ENCODE measurements at regions not wholly inside any gene's neighbourhood (a gene's known extent, or its start where the extent isn't known, plus 50 kb on each side); places are given as distances from the start of the nearest gene placed in this dataset.

DNA sequence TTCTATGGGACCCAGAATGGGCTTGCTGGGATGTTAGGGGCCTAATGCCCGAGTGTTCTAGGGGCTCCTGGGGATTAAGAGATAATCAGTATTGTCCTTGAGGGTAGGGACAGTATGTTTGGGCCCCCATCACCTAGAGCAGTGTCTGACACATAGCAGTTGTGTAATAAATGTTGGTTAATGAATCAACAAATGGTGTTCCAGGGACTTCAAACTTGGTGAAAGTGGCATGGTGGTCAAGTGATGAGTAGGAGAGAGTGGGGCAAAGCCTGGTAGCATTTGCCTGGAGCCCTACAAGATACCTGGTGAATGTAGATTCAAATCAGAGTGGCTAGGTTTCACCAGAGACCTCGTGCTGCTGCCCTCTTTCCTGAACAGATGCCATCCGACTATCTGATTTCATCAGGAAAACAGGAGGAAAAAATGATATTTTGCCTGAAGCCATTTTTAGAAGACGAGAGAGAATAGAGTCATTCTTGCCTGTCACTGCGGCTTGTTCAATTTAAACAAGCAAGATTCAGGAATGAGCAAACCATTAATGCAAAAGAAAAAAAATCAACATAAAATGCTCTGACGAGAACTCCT lies 117.3 kb downstream of the RPL22L1 start:
- no peak for DNase-seq (ENCODE audit: low read depth)

DNA sequence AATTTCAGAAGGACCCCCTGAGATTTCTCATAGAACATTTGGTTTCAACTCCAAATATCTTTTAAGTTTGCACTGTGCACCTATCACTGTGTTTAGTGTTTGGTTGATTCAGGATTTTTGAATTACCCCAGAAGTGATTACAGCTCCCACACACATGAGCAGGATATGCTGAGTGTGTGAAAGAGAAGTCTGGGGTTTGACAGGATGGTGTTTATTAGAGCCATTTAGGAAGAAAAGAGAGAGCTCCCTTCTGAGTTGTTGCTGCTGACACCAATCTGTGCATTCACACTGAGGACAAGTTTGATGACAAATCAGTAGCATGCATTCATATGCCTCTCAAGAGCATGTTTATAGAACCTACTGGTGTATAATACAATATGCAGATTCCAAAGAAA lies 118.1 kb downstream of the RPL22L1 start:
- no peak for DNase-seq (ENCODE audit: low read depth)

DNA sequence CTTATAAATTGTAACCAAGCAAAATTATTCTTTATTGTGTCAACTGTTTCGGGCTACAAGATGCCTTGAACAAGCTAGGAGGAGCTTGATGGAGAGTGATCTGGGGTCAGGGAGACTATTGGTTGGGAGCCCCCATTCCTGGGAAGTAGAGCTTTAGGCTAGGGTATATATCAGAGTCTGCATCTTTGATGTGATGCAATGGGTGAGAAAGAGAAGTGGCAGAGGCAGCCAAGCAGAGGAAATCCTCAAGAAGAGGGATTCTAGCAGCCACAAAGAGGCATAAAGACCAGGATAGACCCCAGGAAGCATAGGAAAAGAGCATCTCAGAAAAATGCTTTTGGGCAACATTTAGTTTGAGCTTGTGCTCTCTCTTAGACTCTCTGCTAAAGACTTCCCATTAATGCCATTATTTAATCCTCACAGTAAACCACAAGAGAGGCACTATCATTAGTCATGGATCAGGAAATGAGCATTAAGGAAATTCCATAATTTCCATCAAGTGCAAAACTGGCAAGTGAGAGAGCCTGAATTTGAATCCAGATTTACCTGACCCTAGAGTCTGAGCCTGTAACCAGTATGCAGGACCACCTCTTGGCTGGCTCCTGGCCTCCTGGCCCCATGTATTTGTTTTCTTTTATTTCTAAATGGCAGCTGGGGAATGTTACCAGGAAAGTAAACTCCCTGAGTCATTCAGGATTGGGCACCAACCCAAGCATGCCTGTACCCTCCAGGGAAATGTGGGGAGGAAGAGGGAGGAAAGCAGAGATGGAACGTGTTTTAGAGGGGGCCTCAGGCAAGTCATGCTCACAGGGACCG lies 118.7 kb downstream of the RPL22L1 start:
- no peak for DNase-seq (ENCODE audit: low read depth)

DNA sequence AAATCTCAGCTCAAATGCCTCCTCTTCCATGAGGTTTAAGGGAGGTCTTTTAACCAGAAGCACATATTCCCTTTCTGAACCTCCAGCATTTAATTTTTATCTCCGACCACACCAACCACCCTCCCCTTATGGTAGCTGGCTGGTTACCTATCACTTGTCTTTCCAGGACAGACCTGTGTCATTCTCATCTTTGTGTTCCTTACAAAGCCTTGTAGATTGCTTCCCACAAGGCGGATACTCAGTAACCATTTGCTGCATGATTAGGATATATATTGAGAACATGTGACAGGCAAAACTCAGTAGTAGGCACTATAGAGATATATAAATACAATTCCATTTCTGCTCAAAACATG lies 119.5 kb downstream of the RPL22L1 start:
- no peak for DNase-seq (ENCODE audit: low read depth)

DNA sequence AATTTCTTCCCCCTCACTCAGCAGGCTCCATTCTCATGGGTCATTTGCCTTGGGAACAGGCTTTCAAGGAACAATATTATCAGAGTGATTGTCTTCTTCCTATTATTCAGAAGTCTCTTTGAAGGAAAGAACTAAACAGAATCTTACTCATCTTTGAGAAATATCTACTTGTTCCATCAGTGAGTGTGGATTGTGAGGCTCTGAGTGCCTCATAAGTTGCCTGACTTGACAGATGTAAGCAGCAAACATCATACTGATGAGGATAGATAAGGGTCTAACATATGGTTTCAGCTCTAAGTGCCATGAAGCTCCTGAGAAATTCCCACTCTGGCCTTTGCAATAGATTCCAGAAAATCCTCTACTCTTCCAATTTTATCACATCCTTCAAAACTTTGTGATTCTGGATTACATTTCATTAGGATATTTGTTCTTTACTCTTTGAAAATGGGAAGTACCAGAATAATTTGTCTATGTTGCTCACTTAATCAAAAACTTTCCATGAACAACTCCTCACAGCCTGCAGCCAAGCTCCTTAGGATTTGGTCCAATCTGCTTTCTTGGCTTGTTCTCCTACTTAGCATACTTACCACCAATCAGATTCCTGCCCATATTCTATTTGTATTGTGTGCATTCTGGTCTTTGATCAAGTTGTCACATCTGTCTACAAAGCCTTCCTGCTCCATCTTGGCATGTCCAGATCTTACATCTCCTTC lies 120.1 kb downstream of the RPL22L1 start:
- DNase-seq (ENCODE audit: low read depth), result no peak

DNA sequence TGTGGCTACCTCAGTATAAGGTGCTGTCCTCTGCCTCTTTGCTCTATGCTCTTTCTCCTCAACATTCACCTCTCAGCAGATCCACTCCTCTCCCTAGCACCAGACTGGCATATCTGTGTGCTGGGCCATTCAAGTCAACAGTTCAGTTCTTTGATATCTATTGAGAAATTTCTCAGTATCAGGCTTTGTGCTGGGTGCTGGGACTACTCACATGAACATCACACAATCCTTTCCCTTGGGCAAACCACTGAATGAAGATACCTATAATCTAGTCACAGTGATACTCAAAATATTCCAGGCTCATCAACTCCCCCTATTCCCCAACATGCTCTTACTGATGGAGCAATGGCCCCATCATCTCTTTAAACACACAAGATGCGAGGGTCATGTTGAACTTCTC lies 120.8 kb downstream of the RPL22L1 start:
- DNase-seq (ENCODE audit: low read depth), result no peak

DNA sequence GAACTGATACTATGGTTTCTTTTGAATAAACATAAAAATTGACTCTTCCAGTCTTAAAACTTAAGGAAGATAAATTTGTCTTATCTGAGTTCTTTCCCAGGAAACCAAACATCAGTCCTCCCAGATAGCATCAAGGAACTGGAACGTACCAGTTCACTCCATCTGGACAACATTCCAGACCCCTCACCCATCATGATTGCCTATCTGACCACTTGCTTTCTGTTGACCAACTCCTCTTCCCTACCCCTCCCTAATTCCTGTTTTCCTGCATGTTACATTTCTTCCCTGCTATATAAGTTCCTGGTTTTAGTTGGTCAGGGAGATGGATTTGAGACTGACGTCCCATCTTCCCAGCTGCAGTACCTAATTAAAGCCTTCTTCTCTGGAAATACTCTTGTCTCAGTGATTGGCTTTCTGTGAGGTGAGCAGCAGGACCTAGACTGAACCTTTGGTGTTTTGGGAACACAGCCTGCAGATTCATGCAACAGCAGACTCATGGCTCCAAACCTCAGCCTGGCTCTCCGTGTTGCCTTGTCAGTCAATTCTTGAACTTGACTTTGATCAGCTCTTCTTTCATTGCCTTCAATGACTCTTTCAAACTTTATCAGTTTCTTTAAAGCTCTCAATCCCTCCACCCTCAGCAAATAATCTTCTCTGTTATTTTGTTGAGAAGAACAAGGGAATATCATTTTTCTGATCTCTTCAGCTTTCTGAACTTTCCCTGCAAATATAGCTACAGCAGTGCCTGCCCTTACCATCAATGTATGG lies 123.6 kb downstream of the RPL22L1 start:
- no peak for DNase-seq (ENCODE audit: low read depth)

DNA sequence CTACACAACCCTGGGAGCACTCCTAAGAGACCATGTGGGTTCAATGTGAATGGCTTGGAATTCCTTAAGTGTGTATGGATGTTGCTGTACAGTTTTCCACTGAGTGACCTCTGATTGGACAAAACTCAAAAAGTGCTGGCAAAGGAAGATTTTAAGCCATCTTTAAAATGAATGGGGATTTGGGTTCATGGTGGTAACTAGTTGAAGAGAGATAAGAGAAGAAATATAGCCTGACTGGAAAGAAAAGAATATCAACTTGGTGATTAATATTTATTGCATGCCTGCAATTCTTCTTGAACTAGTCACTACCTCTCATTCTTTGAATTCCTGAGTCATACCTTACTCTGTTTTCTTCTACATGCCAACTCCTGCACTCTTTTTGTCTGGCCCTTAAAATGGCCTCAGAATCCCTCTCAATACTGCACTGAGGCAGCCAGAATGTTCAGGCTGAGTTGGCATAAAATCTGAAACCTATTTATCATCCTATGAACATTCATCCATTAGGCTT lies 124.7 kb downstream of the RPL22L1 start:
- DNase-seq (ENCODE audit: low read depth), result no peak

DNA sequence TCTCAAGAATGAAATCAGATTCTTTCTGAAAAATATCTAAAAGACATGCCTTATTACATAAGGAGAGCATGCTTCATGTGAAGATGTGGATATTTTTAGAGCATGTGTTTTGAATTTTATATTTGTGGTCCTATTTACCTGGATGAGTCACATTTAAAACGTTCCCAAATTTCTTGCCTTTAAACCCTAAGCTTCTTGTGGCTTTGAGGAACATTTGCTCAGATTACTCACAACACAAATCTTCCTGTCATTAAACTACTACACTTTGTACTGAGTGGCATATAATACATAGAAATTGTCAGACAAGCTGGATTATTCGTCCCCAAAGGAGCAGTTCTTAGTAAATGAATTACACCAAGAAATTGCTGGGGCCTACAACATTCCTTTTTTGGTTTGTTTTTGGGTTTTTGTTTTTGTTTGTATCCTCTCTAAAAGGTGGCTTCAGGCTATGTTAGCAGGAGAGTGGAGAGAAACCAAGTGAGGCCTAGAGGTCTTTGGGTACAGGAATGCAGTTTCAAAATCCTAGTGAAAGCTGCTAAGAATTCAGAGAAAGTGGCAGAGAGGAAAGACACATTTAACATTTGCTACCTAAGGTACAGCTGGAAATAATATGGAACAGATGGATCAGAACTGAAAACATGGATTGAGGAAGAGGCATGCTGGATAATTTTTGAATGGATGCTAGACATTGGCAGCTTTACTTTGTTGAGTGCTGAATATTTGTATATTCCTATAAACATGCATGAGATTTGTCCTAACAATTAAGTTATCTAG lies 128.1 kb downstream of the RPL22L1 start:
- DNase-seq (ENCODE audit: low read depth), result no peak

DNA sequence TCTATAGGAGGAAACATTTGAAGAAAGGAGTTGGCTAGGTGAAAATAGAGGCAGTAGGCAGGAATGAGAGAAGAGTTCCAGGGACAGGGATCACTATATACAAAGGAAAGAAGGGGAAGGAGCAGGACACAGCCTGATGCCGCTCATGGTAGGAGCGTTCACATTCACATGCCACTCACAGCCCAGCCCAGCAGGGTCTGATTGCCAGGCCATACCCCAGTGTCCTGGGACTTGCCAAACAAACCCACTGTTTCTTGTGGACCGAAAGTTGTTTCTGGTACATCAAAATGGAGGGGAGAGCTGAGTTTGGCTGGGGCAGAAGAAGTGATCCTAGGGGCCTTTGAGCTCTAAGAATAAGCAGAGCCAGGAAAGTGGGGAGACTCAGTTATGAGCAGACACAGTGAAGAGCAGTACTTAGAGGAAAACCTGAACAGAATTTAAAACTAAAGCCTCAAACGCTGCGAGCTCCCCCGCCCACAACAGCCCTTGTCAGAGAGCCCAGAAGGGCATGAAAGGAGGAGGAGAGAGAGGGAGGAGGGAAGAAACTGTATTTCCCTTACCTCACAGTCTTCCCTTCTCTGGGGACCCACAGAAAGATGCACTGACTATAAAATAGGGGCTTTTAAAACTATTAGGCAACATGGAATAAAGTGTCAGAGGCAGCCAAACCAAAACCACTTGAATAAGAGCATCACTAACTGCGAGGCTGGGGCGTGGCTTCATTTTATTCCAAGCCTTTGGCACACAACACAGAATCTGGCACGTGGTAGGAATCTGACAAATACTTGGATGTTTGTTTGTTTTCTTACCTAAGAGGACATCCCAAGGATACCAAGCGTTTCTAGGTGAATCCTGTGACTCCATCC lies 129.0 kb downstream of the RPL22L1 start:
- no peak for DNase-seq (ENCODE audit: low read depth)

DNA sequence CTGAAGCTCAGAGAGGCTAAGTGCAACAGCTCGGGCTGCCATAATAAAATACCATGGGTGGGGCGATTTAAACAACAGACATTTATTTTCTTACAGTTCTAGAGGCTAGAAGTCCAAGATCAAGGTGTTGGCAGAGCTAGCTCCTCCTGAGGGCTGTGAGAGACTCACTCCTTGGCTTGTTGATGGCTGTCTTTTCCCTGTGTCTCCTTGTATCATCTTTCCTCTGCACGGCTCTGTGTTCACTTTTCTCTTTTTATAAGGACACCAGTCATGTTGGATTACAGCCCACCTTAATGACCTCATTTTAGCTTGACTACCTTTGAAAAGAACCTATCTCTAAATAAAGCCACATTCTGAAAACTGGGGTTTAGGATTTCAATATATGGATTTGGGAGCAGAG lies 129.7 kb downstream of the RPL22L1 start:
- DNase-seq (ENCODE audit: low read depth), result no peak

DNA sequence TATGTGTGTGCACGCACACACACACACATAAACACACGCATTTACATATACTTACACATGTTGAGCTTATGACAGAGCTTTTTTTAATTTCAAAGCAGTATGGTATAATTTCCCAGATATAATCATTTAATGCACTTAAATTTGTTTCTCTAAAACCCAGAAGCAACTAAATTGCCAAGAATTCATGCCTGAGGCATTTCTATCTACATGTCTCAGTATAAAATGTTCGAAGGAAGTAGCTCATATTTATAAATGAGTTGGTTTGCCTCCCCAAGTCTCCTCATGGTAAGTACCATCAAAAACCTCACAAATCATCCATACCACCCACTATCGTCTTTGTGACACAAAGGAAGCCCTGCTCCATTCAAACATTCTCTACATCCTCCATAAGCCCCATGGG lies 130.6 kb downstream of the RPL22L1 start:
- no peak for DNase-seq (ENCODE audit: low read depth)

DNA sequence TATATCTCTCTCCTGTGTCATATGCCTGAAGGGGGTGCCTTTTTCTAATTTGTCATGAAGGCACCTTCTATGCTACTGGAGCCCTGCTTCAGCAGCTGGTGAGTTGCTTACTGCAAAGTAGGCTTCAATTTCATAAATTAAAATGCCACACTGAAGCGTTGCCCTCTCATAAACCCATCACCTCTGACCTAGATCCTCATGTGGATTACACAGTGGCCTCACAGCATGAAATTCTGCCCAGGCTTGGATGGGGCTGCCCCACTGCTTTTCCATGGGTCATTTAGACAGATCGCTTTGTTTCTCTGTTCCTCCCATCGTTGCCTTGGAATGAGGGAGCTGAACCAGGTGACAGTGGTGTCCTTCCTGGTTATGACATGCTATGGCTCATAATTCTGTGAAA lies 131.2 kb downstream of the RPL22L1 start:
- no peak for DNase-seq (ENCODE audit: low read depth)

DNA sequence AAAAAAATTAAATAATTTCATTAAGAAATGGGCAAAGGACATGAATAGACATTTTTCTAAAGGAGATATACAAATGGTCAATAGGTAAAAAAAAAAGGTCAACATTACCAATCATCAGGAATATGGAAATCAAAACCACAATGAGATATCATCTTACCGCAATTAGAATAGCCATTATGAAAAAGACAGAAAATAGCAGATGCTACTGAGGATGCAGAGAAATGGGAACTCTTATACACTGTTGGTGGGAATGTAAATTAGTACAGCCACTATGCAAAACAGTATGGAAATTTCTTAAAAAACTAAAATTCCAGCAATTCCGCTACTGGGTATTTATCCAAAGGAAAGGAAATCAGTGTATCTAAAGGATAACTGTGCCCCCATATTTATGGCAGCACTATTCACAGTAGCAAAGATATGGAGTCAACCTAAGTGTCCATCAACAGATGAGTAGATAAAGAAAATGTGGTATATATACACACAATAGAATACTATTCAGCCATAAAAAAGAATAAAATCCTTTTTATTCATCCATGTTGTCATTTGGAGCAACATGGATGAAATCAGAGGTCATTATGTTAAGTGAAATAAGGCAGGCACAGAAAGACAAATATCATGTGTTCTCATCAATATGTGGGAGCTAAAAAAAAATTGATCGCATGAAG lies 132.4 kb downstream of the RPL22L1 start:
- no peak for DNase-seq (ENCODE audit: low read depth)

DNA sequence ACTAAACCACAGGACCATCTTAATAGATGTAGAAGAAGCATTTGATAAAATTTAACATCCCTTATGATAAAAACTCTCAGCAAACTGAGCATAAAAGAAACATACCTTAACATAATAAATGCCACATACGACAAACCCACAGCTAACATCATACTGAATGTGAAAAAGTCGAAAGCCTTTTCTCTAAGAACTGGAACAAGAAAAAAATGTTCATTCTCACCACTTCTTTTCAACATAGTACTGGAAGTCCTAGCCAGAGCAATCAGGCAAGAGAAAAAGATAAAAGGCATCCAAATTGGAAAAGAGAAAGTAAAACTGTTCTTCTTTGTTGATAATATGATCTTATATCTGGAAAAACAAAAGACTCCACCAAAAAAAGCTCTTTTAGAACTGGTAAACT lies 134.2 kb downstream of the RPL22L1 start:
- DNase-seq (ENCODE audit: low read depth), result no peak

DNA sequence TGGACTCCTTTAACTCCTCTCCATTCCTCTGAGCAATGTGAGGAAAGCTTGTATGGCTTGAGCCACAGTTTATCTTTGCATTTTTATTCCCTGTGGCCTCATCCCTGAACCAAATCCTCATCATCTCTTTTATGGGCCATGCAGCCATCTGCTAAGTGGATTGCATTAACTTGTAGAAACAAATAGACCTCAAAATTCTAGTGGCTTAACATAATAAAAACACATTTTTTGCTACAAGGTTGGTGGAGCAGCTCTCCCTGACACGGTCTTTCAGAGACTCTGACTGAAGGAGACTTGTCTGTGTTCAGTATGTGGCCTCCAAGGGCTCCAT lies 135.3 kb downstream of the RPL22L1 start:
- DNase-seq (ENCODE audit: low read depth), result no peak

DNA sequence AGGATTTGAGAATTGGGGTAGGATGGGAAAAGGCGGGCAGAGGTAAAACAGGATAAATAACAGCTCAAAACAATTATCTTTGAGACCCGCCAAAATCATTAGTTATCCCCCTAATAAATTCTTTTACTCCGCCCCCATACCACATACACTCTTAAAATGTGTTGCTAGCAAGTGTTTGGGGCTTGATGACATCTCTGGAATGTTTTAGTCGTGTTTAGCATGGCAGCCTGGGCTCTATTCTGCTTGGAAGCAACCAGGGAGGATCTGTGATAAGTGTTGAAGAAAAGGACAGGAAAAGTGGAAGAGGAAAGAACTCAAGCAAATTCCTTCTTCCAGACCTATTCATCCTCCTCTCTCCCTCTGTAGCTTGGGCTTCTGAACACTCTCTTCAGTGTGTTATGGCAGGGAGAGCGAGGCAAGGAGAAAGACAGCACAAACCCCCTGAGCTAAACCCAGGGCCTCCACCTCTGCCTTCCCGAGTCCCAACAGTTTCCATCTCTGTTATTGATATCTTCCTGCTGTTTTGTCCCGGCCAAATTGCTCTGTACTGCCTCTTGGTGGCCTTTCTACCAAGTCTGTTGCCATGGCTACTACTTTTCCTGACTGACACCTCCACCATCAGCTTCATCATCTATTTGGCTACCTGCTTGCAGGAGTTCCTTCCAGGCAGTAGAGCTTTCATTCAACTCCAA lies 135.8 kb downstream of the RPL22L1 start:
- no peak for DNase-seq (ENCODE audit: low read depth)

DNA sequence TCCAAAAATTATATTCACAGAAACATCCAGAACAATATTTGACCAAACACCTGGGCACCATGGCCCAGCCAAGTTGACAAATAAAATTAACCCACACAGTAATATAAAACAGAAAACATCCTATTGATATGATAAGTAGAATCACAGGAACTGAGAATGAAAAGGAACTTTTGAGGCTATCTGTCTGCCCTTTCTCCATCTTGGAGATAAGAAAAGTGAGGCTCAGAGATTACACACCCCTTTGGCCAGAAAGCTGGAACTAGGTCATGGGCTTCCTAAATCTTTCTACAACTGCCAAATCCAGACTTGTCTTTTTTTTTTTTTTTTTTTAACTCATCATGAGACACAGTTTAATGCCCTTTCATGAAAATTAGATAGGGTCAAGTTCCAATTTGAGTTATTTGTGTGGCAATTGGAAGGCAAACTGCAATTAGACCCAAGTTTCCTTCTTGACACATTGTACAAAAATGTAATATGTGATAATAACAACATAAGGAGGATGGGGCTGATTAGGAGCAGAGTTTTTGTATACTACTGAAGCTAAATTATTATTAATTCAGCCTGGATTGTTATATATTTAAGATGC lies 137.2 kb downstream of the RPL22L1 start:
- no peak for DNase-seq (ENCODE audit: low read depth)

DNA sequence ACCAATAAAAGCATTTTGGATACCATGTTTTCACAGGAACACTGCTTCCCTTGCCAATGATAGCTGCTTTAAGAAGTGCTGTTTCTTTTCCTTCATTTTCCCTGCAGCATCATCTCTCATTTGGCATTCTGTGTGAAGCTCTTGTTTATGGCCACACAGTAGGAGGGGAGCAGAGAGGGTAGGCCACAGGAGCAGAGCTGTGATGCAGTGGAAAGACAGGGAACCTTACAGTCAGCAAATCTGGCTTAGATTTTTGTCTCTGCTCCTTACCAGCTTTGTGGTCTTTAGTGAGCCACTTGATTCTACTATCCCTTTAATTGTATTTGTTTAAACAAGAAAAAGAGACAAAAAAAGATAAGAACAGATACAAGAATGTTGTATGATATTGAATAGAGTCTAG lies 138.7 kb downstream of the RPL22L1 start:
- no peak for DNase-seq (ENCODE audit: low read depth)

All from activated T-cell treated with anti-CD3 and anti-CD28 coated beads for 1 hour (primary cell).